Natural killer cell treated with Interleukin-12 subunit alpha and Interleukin-12 subunit beta and Interleukin-15 and Interleukin-18, amount 100 ng/mL, for 72 hours (primary cell): ENCODE measurements at regions not wholly inside any gene's neighbourhood (a gene's known extent, or its start where the extent isn't known, plus 50 kb on each side); places are given as distances from the start of the nearest gene placed in this dataset.
A peak's percentile ranks its signal among the peaks of the same experiment; 100 is the strongest.
"Not testable (repeated sequence)": the region's sequence is repeated elsewhere in the genome, so short reads cannot be mapped to it uniquely, and the experiment has no call there.

Experiments
- ATAC-seq, 2 donors: fragments of 150-1000 bp; cut with Tn5 transposase in 1 of 2; sonication (Bioruptor Pico), chemical (Tn5 transposase) in 1 of 2; 2 replicates each; pipeline ENCODE4 v1.10.0; 2021
- DNase-seq: peaks from one replicate; pipeline ENCODE4 v3.0.0; 2022; ENCODE audit warnings: low spot score
- H3K27ac Mint-ChIP-seq, 2 donors: 1 replicate in 1 of 2; 2 replicates in 1 of 2; pipeline ENCODE4 v1.8.0; 2022; ENCODE audit warnings: mixed read lengths in 2 of 2, mild to moderate bottlenecking in 1 of 2, moderate library complexity in 1 of 2
- H3K27me3 Mint-ChIP-seq, 2 donors: 1 replicate in 1 of 2; 2 replicates in 1 of 2; pipeline ENCODE4 v1.8.0; 2022; ENCODE audit warnings: mixed read lengths in 2 of 2
- H3K36me3 Mint-ChIP-seq: one replicate; pipeline ENCODE4 v1.8.0; 2022; ENCODE audit warnings: mixed read lengths
- H3K4me1 Mint-ChIP-seq, 2 donors: 1 replicate in 1 of 2; 2 replicates in 1 of 2; pipeline ENCODE4 v1.8.0; 2022; ENCODE audit warnings: low read depth in 2 of 2, mixed read lengths in 2 of 2, mild to moderate bottlenecking in 1 of 2
- H3K4me3 Mint-ChIP-seq: one replicate; pipeline ENCODE4 v1.8.0; 2022; ENCODE audit warnings: mixed read lengths
- H3K9me3 Mint-ChIP-seq: 2 replicates; pipeline ENCODE4 v1.8.0; 2022; ENCODE audit warnings: mixed read lengths

DNA sequence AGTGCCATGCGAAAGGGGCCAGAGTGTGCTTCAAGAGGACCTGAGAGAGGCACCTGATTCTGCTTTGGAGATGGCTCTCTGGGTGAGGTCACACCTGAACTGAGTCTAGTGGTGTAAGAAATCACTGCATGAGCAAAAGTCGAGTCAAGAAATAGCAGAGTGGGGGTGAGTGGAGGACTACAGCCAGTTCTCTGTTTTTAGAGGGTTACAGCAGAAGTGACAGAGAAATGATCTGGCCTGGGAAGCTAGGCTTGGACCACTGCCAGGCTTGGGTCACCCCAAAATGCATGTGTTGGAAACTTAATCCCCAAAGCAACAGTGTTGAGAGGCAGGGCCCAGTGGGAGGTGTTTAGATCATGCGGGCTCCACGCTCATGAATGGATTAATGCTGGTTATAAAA is 312.0 kb downstream of the CBLN1 start:
- Mint-ChIP-seq H3K36me3 (no peaks in the 10 kb centered on the region), H3K4me1 (no peaks in the 10 kb centered on the region), H3K27ac (no peak overlapping the region), H3K4me3 (no peak overlapping the region), H3K9me3 (no peaks in the 10 kb centered on the region), H3K27me3 (no peaks in the 10 kb centered on the region)
- ATAC-seq (no peak), DNase-seq (no peak)

DNA sequence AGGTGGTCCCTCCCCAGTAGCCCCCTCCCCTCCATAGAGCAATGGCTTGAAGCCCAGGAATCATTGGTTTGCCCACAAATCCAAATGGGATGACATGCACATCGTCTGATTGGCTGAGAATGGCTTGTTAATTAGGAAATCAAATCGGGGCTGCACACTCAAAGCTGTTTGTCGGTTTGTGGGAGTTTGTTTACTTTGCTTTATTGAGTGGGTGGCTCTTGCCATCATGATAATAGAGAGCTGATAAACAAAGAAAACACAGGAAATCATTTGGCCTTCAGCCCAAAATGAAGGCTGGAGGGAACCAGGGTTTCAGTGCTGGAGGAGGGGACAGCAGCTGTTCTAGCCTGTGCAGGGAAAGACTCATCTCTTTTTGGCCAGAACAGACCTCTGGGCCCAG is 316.3 kb downstream of the CBLN1 start:
- peaks cover 5% of the 10 kb centered on the region for H3K9me3 Mint-ChIP-seq
- no peaks in the 10 kb centered on the region for H3K36me3 Mint-ChIP-seq

DNA sequence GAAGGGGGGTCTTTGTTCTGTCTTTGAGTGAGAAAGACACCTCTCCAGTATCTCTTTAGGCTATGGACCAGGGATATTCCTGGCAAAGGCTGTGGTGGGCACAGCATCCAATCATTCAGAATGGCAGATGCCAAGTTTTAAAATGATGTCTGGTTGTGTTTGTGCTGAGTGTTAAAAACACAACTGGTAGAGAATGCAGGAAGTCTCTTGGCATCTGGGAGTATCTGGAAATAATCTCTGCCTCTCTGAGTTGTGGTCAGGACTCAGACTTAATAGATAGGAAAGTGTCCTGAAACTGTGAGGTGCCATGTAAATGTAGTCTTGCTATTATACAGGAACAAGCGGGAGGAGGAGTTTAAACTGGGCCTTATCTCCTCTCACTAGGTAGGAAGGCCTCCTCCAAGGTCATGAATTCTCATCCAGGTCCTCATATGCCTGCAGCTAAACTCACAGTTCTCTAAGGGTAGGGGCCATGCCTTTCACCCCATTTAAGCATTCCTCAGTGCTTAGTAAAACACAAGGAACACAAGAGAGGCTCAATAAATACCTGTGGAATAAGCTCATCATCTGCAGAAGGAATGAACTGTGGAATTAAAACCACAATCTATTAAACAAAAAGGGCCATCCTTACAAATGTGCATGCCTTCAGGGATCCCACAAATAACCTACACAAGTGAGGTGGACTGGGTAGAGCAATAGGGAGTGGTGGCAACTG is 317.6 kb downstream of the CBLN1 start:
- peaks cover 5% of the 10 kb centered on the region for H3K9me3 Mint-ChIP-seq
- H3K4me1 Mint-ChIP-seq: no peaks in the 10 kb centered on the region
- no peak for ATAC-seq
- no peak for DNase-seq
- no peaks in the 10 kb centered on the region for H3K36me3 Mint-ChIP-seq
- H3K4me3 Mint-ChIP-seq: no peak overlapping the region
- no peaks in the 10 kb centered on the region for H3K27me3 Mint-ChIP-seq
- no peak overlapping the region for H3K27ac Mint-ChIP-seq

More for the DNA sequence above, 316.3 kb downstream of the CBLN1 start:
- no peak for ATAC-seq
- Mint-ChIP-seq H3K4me3 (no peak overlapping the region), H3K27ac (no peak overlapping the region), H3K4me1 (no peaks in the 10 kb centered on the region), H3K27me3 (no peaks in the 10 kb centered on the region)
- DNase-seq: no peak

DNA sequence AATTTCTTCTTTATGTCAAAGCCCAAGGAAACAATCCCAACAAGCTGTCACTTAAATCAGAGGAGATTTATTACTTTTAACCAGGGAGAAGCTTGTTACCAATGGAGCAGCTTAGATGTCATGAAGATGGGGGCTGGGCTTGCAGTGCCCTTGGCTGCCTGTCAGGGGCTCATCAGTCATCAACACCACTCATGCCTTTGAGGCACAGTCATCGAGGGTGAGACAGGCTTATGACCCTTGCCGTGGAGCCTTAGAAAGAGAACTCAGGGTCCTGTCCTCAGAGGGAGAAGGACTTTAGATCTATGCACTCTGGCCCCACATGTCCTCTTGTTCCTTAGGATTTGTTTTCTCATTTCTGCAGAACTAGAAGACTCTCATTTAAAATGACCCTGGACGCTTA is 318.3 kb downstream of the CBLN1 start:
- no peak for ATAC-seq
- DNase-seq: no peak
- Mint-ChIP-seq H3K36me3 (no peaks in the 10 kb centered on the region), H3K27me3 (no peaks in the 10 kb centered on the region), H3K4me1 (no peaks in the 10 kb centered on the region), H3K27ac (no peak overlapping the region), H3K4me3 (no peak overlapping the region), H3K9me3 (peaks cover 5% of the 10 kb centered on the region)

DNA sequence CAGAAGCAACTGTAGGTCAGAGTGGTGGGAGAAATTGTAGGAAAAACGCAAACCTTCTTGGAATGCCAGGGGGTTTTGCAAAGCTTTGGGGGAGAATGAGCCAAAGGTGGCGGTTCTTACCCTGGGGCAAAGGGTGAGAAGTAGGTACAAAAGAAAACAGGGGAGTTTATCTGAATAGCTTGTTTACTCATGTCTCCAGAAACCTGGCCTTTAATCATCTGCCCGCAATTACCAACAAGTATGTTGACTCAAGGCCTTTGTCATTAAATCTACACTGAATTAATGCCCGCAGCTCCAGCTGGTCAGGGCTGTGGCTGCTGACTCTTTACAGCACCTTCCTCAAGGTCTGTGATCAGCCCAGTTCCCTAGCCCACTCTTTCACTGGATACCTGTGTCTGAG is 320.1 kb downstream of the CBLN1 start:
- ATAC-seq (no peak), DNase-seq (no peak)
- Mint-ChIP-seq H3K4me1 (no peaks in the 10 kb centered on the region), H3K36me3 (no peaks in the 10 kb centered on the region), H3K9me3 (peaks cover 5% of the 10 kb centered on the region), H3K27ac (no peak overlapping the region), H3K27me3 (no peaks in the 10 kb centered on the region), H3K4me3 (no peak overlapping the region)

DNA sequence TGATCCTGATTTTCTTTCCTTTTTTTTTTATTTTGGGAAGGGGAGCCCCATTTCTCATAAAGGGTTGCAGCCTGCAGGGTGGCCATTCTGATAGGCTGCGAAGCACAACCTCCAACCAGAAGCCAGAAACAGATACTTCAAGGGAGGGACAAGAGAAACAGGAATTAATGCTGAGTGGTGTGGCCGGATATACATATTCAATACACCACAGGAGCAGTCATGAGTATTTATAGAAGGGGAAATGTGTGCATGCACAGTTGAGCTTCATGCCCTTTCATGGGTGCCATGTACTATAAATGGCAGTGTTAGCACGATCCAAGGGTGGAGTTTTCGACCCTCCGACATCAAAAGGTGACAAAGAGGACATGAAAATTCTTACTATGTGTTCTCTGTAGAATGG is 320.8 kb downstream of the CBLN1 start:
- H3K4me1 Mint-ChIP-seq: no peaks in the 10 kb centered on the region
- H3K36me3 Mint-ChIP-seq: no peaks in the 10 kb centered on the region
- ATAC-seq (no peak), DNase-seq (no peak)
- peaks cover 5% of the 10 kb centered on the region for H3K9me3 Mint-ChIP-seq
- H3K27me3 Mint-ChIP-seq: no peaks in the 10 kb centered on the region
- no peak overlapping the region for H3K4me3 Mint-ChIP-seq
- H3K27ac Mint-ChIP-seq: no peak overlapping the region

DNA sequence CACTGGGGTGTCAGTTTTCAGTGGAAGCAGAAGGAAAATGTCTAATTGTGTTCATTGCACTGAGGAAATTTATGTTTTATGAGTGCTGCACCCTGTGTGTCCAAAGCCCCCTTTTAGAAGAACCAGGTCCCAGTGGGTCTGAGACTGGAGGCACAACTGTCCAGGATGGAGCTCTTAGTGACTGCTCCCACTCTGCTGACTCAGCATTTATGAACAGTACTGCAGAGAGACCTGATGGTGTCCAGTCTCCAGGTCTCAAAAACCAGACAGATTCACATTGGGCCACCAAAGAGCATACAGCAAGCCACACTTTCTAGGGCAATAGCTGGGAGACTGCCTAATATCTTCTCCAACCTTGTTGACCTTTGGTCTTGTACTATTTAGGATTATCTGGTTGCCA is 321.9 kb downstream of the CBLN1 start:
- ATAC-seq (no peak), DNase-seq (no peak)
- no peaks in the 10 kb centered on the region for H3K36me3 Mint-ChIP-seq
- H3K27ac Mint-ChIP-seq: no peak overlapping the region
- no peaks in the 10 kb centered on the region for H3K4me1 Mint-ChIP-seq
- peaks cover 5% of the 10 kb centered on the region for H3K9me3 Mint-ChIP-seq
- no peaks in the 10 kb centered on the region for H3K27me3 Mint-ChIP-seq
- H3K4me3 Mint-ChIP-seq: no peak overlapping the region

DNA sequence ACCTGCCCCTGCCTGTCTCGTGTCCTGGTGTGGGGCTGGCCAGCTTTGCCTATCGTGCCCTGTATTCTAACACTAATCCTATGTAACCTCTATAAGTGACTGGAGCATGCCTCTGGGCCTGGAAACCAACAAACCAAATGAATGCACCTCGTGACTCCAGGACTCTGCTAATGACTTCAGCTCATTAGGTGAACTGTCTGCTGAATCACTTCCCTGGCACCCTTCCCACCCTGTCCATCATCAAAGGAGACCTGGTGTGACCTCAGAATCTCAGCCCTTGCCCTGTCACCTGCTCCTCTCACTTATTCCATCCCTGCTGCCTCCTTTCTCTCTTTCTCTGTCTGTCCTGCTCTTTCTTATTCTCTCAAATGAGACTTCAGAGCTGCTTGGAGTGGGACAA is 322.4 kb downstream of the CBLN1 start:
- ATAC-seq (no peak), DNase-seq (no peak)
- Mint-ChIP-seq H3K27ac (no peak overlapping the region), H3K27me3 (no peaks in the 10 kb centered on the region), H3K4me3 (no peak overlapping the region), H3K36me3 (no peaks in the 10 kb centered on the region), H3K9me3 (peaks cover 5% of the 10 kb centered on the region), H3K4me1 (no peaks in the 10 kb centered on the region)

DNA sequence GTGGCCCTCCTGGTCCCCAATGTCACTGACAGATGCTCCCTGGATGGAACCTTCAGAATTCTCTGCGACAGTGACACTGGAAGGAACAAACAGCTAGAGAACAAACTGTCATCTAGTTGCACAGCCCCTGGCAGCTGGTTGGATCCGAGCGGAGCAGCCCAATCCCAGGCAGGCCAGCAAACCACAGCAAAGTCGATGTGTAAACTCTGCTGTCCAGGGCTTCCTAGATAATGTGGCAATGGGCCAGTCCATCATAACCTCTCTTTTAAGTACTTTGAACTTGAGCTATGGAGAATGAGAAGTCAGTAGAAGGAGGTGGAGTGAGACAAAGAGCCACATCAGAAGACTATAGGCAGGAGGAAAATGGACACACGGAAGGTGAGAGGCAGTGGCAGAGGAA is 323.0 kb downstream of the CBLN1 start:
- H3K27ac Mint-ChIP-seq: no peak overlapping the region
- H3K9me3 Mint-ChIP-seq: peaks cover 5% of the 10 kb centered on the region
- H3K36me3 Mint-ChIP-seq: no peaks in the 10 kb centered on the region
- DNase-seq (no peak), ATAC-seq (peak in 1 of 2 donors; percentile 20)
- no peaks in the 10 kb centered on the region for H3K27me3 Mint-ChIP-seq
- no peaks in the 10 kb centered on the region for H3K4me1 Mint-ChIP-seq
- H3K4me3 Mint-ChIP-seq: no peak overlapping the region

DNA sequence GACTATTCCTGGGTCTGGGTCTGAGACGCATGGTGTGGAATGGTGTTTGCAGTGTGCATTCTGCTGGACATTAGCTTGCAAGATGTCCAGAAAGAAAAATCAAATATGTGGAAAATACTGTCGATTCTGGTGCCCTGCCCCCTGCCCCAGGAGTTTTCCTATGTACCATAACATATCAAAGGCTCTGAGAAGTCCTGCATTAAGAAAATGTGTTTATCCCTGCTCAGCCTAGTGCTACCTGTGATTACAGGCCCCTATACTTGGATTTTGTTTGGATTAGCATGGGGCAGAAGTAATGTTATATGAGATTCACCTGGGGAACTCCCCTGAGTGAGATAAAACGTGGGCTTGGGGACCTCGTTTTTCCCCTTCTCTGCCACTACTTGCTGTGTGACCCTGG is 325.0 kb downstream of the CBLN1 start:
- Mint-ChIP-seq H3K36me3 (no peaks in the 10 kb centered on the region), H3K4me3 (no peak overlapping the region), H3K9me3 (no peaks in the 10 kb centered on the region), H3K27ac (no peak overlapping the region), H3K4me1 (no peaks in the 10 kb centered on the region), H3K27me3 (no peaks in the 10 kb centered on the region)
- ATAC-seq (no peak), DNase-seq (no peak)

DNA sequence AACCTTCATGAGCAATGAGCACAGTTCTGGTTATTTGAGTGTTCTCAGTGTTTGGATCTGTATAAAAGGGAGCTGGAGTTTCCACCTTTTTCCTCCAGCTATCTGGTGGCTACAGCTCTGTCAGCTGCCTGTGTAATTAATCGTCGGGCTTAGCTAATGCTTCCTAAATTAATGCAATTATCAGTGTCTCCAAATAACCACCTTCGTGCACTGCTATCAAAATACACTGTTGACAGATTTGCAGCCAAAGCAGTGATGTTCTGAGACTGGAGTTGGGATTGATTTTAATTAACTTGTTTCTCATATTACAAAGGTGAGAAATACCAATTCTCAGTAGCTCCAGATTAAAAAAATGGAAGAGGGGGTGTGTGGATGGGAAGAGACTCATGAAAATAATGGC is 325.8 kb downstream of the CBLN1 start:
- DNase-seq (no peak), ATAC-seq (no peak)
- no peak overlapping the region for H3K27ac Mint-ChIP-seq
- no peaks in the 10 kb centered on the region for H3K27me3 Mint-ChIP-seq
- H3K4me3 Mint-ChIP-seq: no peak overlapping the region
- H3K36me3 Mint-ChIP-seq: no peaks in the 10 kb centered on the region
- no peaks in the 10 kb centered on the region for H3K9me3 Mint-ChIP-seq
- no peaks in the 10 kb centered on the region for H3K4me1 Mint-ChIP-seq

DNA sequence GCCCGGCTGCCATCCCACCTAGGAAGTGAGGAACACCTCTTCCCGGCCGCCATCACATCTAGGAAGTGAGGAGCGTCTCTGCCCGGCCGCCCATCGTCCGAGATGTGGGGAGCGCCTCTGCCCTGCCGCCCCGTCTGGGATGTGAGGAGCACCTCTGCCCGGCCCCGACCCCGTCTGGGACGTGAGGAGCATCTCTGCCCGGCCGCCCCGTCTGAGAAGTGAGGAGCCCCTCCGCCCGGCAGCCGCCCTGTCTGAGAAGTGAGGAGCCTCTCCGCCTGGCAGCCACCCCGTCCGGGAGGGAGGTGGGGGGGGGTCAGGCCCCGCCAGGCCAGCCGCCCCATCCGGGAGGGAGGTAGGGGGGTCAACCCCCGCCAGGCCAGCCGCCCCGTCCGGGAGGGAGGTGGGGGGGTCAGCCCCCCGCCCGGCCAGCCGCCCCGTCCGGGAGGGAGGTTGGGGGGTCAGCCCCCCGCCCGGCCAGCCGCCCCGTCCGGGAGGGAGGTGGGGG is 330.0 kb downstream of the CBLN1 start:
- not testable (repeated sequence) for H3K4me3 Mint-ChIP-seq, H3K36me3 Mint-ChIP-seq, H3K27ac Mint-ChIP-seq, H3K4me1 Mint-ChIP-seq, H3K9me3 Mint-ChIP-seq, DNase-seq, H3K27me3 Mint-ChIP-seq, ATAC-seq

DNA sequence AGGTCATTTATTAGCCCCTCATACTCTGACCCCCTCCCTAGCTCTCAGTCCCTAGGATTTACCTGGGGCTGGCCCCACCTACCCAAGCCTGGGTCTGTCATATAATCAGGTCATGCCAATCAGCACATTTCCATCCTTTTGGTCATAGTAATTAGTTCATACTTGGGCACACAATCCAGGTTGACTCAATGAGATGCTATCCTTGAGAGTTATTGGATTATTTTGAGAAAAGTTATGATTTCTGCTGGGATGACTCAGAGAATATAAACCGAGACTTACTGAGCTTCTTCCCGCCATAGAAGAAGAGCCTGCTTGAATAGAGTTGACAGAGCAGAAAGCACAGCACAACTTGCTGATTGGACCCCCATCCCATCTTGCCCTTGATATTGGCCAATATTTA is 331.5 kb downstream of the CBLN1 start:
- Mint-ChIP-seq H3K9me3 (no peaks in the 10 kb centered on the region), H3K27ac (no peak overlapping the region), H3K4me3 (no peak overlapping the region), H3K27me3 (no peaks in the 10 kb centered on the region), H3K36me3 (no peaks in the 10 kb centered on the region), H3K4me1 (no peaks in the 10 kb centered on the region)
- no peak for ATAC-seq
- DNase-seq: no peak

DNA sequence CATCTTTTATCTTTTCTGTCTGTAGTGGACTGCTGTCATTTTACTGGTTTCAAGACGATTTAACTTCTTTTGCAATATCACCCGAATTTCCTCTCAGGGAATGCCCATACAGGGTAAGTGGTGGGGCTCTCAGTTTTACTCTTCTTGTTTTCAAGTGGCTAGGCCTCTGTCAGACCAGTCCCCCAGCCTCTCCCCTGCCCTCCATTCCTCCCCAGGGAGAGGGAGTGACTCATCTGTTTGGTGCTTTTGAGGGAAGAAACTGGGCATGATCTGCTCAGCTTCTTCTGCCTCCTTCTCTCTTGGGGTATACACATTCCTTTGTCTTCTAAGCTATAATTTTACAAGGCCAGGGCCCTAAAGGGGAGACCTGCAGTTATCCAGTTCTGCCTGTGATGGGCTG is 332.0 kb downstream of the CBLN1 start:
- H3K27ac Mint-ChIP-seq: no peak overlapping the region
- no peak for ATAC-seq
- H3K4me3 Mint-ChIP-seq: no peak overlapping the region
- DNase-seq: no peak
- H3K36me3 Mint-ChIP-seq: no peaks in the 10 kb centered on the region
- H3K27me3 Mint-ChIP-seq: no peaks in the 10 kb centered on the region
- no peaks in the 10 kb centered on the region for H3K9me3 Mint-ChIP-seq
- H3K4me1 Mint-ChIP-seq: no peaks in the 10 kb centered on the region

DNA sequence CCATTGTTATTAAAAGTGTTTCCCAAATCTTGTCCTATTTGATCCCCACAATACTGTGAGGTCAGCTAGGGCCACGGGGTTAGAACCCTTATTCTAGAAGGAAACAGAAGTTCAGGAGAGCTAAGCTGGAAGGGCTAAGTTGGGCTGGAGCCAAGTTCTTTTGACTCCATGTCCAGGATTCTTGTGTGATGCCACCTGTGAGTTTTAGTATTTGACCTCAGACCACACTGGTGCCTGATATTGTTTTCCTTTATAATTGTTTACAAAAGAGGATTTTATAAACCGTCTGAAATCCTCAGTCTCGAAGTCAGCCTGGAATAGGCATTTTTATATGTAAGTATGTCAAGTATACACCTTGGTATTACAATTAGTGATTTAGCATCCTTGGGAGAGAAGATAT is 332.7 kb downstream of the CBLN1 start:
- H3K27me3 Mint-ChIP-seq: no peaks in the 10 kb centered on the region
- DNase-seq (no peak), ATAC-seq (no peak)
- H3K27ac Mint-ChIP-seq: no peak overlapping the region
- H3K4me3 Mint-ChIP-seq: no peak overlapping the region
- H3K9me3 Mint-ChIP-seq: no peaks in the 10 kb centered on the region
- H3K4me1 Mint-ChIP-seq: no peaks in the 10 kb centered on the region
- H3K36me3 Mint-ChIP-seq: no peaks in the 10 kb centered on the region
